ENCODE measurements at regions not wholly inside any gene's neighbourhood (a gene's known extent, or its start where the extent isn't known, plus 50 kb on each side); places are given as distances from the start of the nearest gene placed in this dataset.

GRCh38 chr15:45980366-45980765, 345.5 kb downstream of the SQOR start:
- H3K9ac ChIP-seq (ENCODE audit: low read depth in 1 of 3, low read length in 3 of 3): no peak overlapping the region
- no peaks in the 10 kb centered on the region for H3K27me3 ChIP-seq (ENCODE audit: control insufficient read depth in 3 of 3, insufficient read depth in 3 of 3, low read length in 3 of 3)
- H3K27ac ChIP-seq (ENCODE audit: low read depth, low read length): no peak overlapping the region
- no peaks in the 10 kb centered on the region for H3K9me3 ChIP-seq (ENCODE audit: control insufficient read depth in 3 of 3, low read length in 3 of 3)
- H3K4me1 ChIP-seq (ENCODE audit: control insufficient read depth in 3 of 3, insufficient read depth in 3 of 3, low read length in 3 of 3): no peaks in the 10 kb centered on the region
- H3K36me3 ChIP-seq (ENCODE audit: control insufficient read depth in 3 of 3, insufficient read depth in 3 of 3, low read length in 3 of 3): no peaks in the 10 kb centered on the region
- no peak overlapping the region for H3K4me3 ChIP-seq (ENCODE audit: low read length in 3 of 3)

- peaks cover 0 to 5% (median 0%) of the 10 kb centered on the region in 3 donors for H3K9me3 ChIP-seq (ENCODE audit: control insufficient read depth in 3 of 3, low read length in 3 of 3)
- H3K4me3 ChIP-seq (ENCODE audit: low read length in 3 of 3): no peak overlapping the region
- no peaks in the 10 kb centered on the region for H3K4me1 ChIP-seq (ENCODE audit: control insufficient read depth in 3 of 3, insufficient read depth in 3 of 3, low read length in 3 of 3)
Measured at GRCh38 chr15:45981625-45982024, 346.8 kb downstream of the SQOR start.

GRCh38 chr15:45991863-45992262, 357.0 kb downstream of the SQOR start:
- no peak overlapping the region for H3K27ac ChIP-seq (ENCODE audit: low read depth, low read length)

More at GRCh38 chr15:45981625-45982024, 346.8 kb downstream of the SQOR start:
- Histone ChIP-seq H3K36me3 (ENCODE audit: control insufficient read depth in 3 of 3, insufficient read depth in 3 of 3, low read length in 3 of 3) (no peaks in the 10 kb centered on the region), H3K9ac (ENCODE audit: low read depth in 1 of 3, low read length in 3 of 3) (no peak overlapping the region), H3K27ac (ENCODE audit: low read depth, low read length) (no peak overlapping the region), H3K27me3 (ENCODE audit: control insufficient read depth in 3 of 3, insufficient read depth in 3 of 3, low read length in 3 of 3) (no peaks in the 10 kb centered on the region)

GRCh38 chr15:45993072-45993471, 358.2 kb downstream of the SQOR start:
- H3K36me3 ChIP-seq (ENCODE audit: control insufficient read depth in 3 of 3, insufficient read depth in 3 of 3, low read length in 3 of 3): no peaks in the 10 kb centered on the region
- no peak overlapping the region for H3K4me3 ChIP-seq (ENCODE audit: low read length in 3 of 3)
- H3K4me1 ChIP-seq (ENCODE audit: control insufficient read depth in 3 of 3, insufficient read depth in 3 of 3, low read length in 3 of 3): no peaks in the 10 kb centered on the region
- no peak overlapping the region for H3K27ac ChIP-seq (ENCODE audit: low read depth, low read length)
- H3K9me3 ChIP-seq (ENCODE audit: control insufficient read depth in 3 of 3, low read length in 3 of 3): no peaks in the 10 kb centered on the region
- H3K27me3 ChIP-seq (ENCODE audit: control insufficient read depth in 3 of 3, insufficient read depth in 3 of 3, low read length in 3 of 3): no peaks in the 10 kb centered on the region
- no peak overlapping the region for H3K9ac ChIP-seq (ENCODE audit: low read depth in 1 of 3, low read length in 3 of 3)

More at GRCh38 chr15:45991863-45992262, 357.0 kb downstream of the SQOR start:
- Histone ChIP-seq H3K9ac (ENCODE audit: low read depth in 1 of 3, low read length in 3 of 3) (no peak overlapping the region), H3K4me1 (ENCODE audit: control insufficient read depth in 3 of 3, insufficient read depth in 3 of 3, low read length in 3 of 3) (no peaks in the 10 kb centered on the region), H3K27me3 (ENCODE audit: control insufficient read depth in 3 of 3, insufficient read depth in 3 of 3, low read length in 3 of 3) (no peaks in the 10 kb centered on the region), H3K9me3 (ENCODE audit: control insufficient read depth in 3 of 3, low read length in 3 of 3) (peaks cover 0 to 3% (median 0%) of the 10 kb centered on the region in 3 donors), H3K4me3 (ENCODE audit: low read length in 3 of 3) (no peak overlapping the region), H3K36me3 (ENCODE audit: control insufficient read depth in 3 of 3, insufficient read depth in 3 of 3, low read length in 3 of 3) (no peaks in the 10 kb centered on the region)

GRCh38 chr15:45993508-45993907, 358.7 kb downstream of the SQOR start:
- Histone ChIP-seq H3K27me3 (ENCODE audit: control insufficient read depth in 3 of 3, insufficient read depth in 3 of 3, low read length in 3 of 3) (no peaks in the 10 kb centered on the region), H3K9me3 (ENCODE audit: control insufficient read depth in 3 of 3, low read length in 3 of 3) (no peaks in the 10 kb centered on the region), H3K27ac (ENCODE audit: low read depth, low read length) (no peak overlapping the region), H3K9ac (ENCODE audit: low read depth in 1 of 3, low read length in 3 of 3) (no peak overlapping the region), H3K4me1 (ENCODE audit: control insufficient read depth in 3 of 3, insufficient read depth in 3 of 3, low read length in 3 of 3) (no peaks in the 10 kb centered on the region), H3K36me3 (ENCODE audit: control insufficient read depth in 3 of 3, insufficient read depth in 3 of 3, low read length in 3 of 3) (no peaks in the 10 kb centered on the region), H3K4me3 (ENCODE audit: low read length in 3 of 3) (no peak overlapping the region)

- H3K9ac ChIP-seq (ENCODE audit: low read depth in 1 of 3, low read length in 3 of 3): no peak overlapping the region
- H3K36me3 ChIP-seq (ENCODE audit: control insufficient read depth in 3 of 3, insufficient read depth in 3 of 3, low read length in 3 of 3): no peaks in the 10 kb centered on the region
- H3K27me3 ChIP-seq (ENCODE audit: control insufficient read depth in 3 of 3, insufficient read depth in 3 of 3, low read length in 3 of 3): no peaks in the 10 kb centered on the region
- H3K9me3 ChIP-seq (ENCODE audit: control insufficient read depth in 3 of 3, low read length in 3 of 3): no peaks in the 10 kb centered on the region
- H3K4me1 ChIP-seq (ENCODE audit: control insufficient read depth in 3 of 3, insufficient read depth in 3 of 3, low read length in 3 of 3): no peaks in the 10 kb centered on the region
- H3K27ac ChIP-seq (ENCODE audit: low read depth, low read length): no peak overlapping the region
- H3K4me3 ChIP-seq (ENCODE audit: low read length in 3 of 3): no peak overlapping the region
Measured at GRCh38 chr15:45995800-45996199, 361.0 kb downstream of the SQOR start.

- no peak overlapping the region for H3K4me3 ChIP-seq (ENCODE audit: low read length in 3 of 3)
- no peaks in the 10 kb centered on the region for H3K4me1 ChIP-seq (ENCODE audit: control insufficient read depth in 3 of 3, insufficient read depth in 3 of 3, low read length in 3 of 3)
- H3K9ac ChIP-seq (ENCODE audit: low read depth in 1 of 3, low read length in 3 of 3): no peak overlapping the region
- no peaks in the 10 kb centered on the region for H3K36me3 ChIP-seq (ENCODE audit: control insufficient read depth in 3 of 3, insufficient read depth in 3 of 3, low read length in 3 of 3)
- no peak overlapping the region for H3K27ac ChIP-seq (ENCODE audit: low read depth, low read length)
- peaks cover 0 to 5% (median 3%) of the 10 kb centered on the region in 3 donors for H3K9me3 ChIP-seq (ENCODE audit: control insufficient read depth in 3 of 3, low read length in 3 of 3)
- no peaks in the 10 kb centered on the region for H3K27me3 ChIP-seq (ENCODE audit: control insufficient read depth in 3 of 3, insufficient read depth in 3 of 3, low read length in 3 of 3)
Measured at GRCh38 chr15:46014532-46014931, 379.7 kb downstream of the SQOR start.

- Histone ChIP-seq H3K4me1 (ENCODE audit: control insufficient read depth in 3 of 3, insufficient read depth in 3 of 3, low read length in 3 of 3) (no peaks in the 10 kb centered on the region), H3K27ac (ENCODE audit: low read depth, low read length) (no peak overlapping the region), H3K9me3 (ENCODE audit: control insufficient read depth in 3 of 3, low read length in 3 of 3) (no peaks in the 10 kb centered on the region), H3K27me3 (ENCODE audit: control insufficient read depth in 3 of 3, insufficient read depth in 3 of 3, low read length in 3 of 3) (no peaks in the 10 kb centered on the region), H3K9ac (ENCODE audit: low read depth in 1 of 3, low read length in 3 of 3) (no peak overlapping the region), H3K4me3 (ENCODE audit: low read length in 3 of 3) (no peak overlapping the region), H3K36me3 (ENCODE audit: control insufficient read depth in 3 of 3, insufficient read depth in 3 of 3, low read length in 3 of 3) (no peaks in the 10 kb centered on the region)
Measured at GRCh38 chr15:46034755-46035154, 399.9 kb downstream of the SQOR start.

- no peak overlapping the region for H3K9ac ChIP-seq (ENCODE audit: low read depth in 1 of 3, low read length in 3 of 3)
- H3K4me3 ChIP-seq (ENCODE audit: low read length in 3 of 3): no peak overlapping the region
- H3K9me3 ChIP-seq (ENCODE audit: control insufficient read depth in 3 of 3, low read length in 3 of 3): no peaks in the 10 kb centered on the region
- H3K4me1 ChIP-seq (ENCODE audit: control insufficient read depth in 3 of 3, insufficient read depth in 3 of 3, low read length in 3 of 3): no peaks in the 10 kb centered on the region
- no peak overlapping the region for H3K27ac ChIP-seq (ENCODE audit: low read depth, low read length)
- H3K36me3 ChIP-seq (ENCODE audit: control insufficient read depth in 3 of 3, insufficient read depth in 3 of 3, low read length in 3 of 3): no peaks in the 10 kb centered on the region
- H3K27me3 ChIP-seq (ENCODE audit: control insufficient read depth in 3 of 3, insufficient read depth in 3 of 3, low read length in 3 of 3): no peaks in the 10 kb centered on the region
Measured at GRCh38 chr15:46039703-46040102, 404.9 kb downstream of the SQOR start.

- H3K27me3 ChIP-seq (ENCODE audit: control insufficient read depth in 3 of 3, insufficient read depth in 3 of 3, low read length in 3 of 3): no peaks in the 10 kb centered on the region
- H3K9me3 ChIP-seq (ENCODE audit: control insufficient read depth in 3 of 3, low read length in 3 of 3): no peaks in the 10 kb centered on the region
- no peak overlapping the region for H3K27ac ChIP-seq (ENCODE audit: low read depth, low read length)
- H3K9ac ChIP-seq (ENCODE audit: low read depth in 1 of 3, low read length in 3 of 3): no peak overlapping the region
- no peaks in the 10 kb centered on the region for H3K36me3 ChIP-seq (ENCODE audit: control insufficient read depth in 3 of 3, insufficient read depth in 3 of 3, low read length in 3 of 3)
- no peak overlapping the region for H3K4me3 ChIP-seq (ENCODE audit: low read length in 3 of 3)
- no peaks in the 10 kb centered on the region for H3K4me1 ChIP-seq (ENCODE audit: control insufficient read depth in 3 of 3, insufficient read depth in 3 of 3, low read length in 3 of 3)
Measured at GRCh38 chr15:46041905-46042304, 407.1 kb downstream of the SQOR start.
